ENCODE measurements at regions not wholly inside any gene's neighbourhood (a gene's known extent, or its start where the extent isn't known, plus 50 kb on each side); places are given as distances from the start of the nearest gene placed in this dataset.
A peak's percentile ranks its signal among the peaks of the same experiment; 100 is the strongest.
"Not testable (repeated sequence)": the region's sequence is repeated elsewhere in the genome, so short reads cannot be mapped to it uniquely, and the experiment has no call there.

- Histone ChIP-seq H3K27me3 (ENCODE audit: control insufficient read depth, insufficient read depth) (no peaks in the 10 kb centered on the region), H3K9me3 (ENCODE audit: control insufficient read depth, low read length) (no peaks in the 10 kb centered on the region), H3K4me1 (ENCODE audit: control insufficient read depth, insufficient read depth, low read length) (no peaks in the 10 kb centered on the region), H3K4me3 (ENCODE audit: low read length) (no peak overlapping the region), H3K27ac (ENCODE audit: low read length) (no peak overlapping the region)
- intact Hi-C loops (cut with DNase I), result no loop called here
- DNase-seq, result no peak
- whole genome bisulfite sequencing, result 82% methylated on average over 8 of the region's 8 CpGs
- no peak for ATAC-seq
Measured at GRCh38 chr9:96108691-96109380, 193.1 kb downstream of the HSD17B3 start.

DNA sequence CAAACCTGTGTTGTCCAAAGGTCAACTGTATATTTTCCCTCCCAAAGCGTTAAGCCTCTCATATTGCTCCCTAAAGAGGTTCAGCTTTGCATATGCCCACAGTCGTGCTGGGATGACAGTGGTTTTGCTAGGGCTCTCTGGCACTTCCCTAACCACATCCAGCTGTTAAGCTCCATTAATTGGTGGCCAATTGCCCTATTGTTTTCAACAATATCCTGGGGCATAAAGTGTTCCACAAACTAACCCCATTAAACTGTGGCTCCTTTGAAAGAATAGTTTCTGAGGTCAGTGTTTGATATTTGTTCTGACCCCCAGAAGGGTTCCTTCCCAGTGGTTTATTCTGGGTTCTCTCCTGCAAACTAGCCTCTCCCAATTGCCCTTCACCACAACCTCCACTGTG is 194.5 kb downstream of the HSD17B3 start:
- Histone ChIP-seq H3K27ac (ENCODE audit: low read length) (no peak overlapping the region), H3K27me3 (ENCODE audit: control insufficient read depth, insufficient read depth) (no peaks in the 10 kb centered on the region), H3K4me1 (ENCODE audit: control insufficient read depth, insufficient read depth, low read length) (no peaks in the 10 kb centered on the region), H3K9me3 (ENCODE audit: control insufficient read depth, low read length) (no peaks in the 10 kb centered on the region), H3K4me3 (ENCODE audit: low read length) (no peak overlapping the region)
- WGBS, result 69% methylated on average over 2 of the region's 2 CpGs
- DNase-seq (no peak), ATAC-seq (no peak)
- intact Hi-C loops (cut with DNase I), result no loop called here

GRCh38 chr9:96100385-96101300 is 201.3 kb downstream of the HSD17B3 start:
- H3K4me3 ChIP-seq (ENCODE audit: low read length), result no peak overlapping the region
- WGBS, result 58% methylated on average over 12 of the region's 12 CpGs
- intact Hi-C loops (cut with DNase I), result no loop called here
- H3K27ac ChIP-seq (ENCODE audit: low read length), result no peak overlapping the region
- H3K27me3 ChIP-seq (ENCODE audit: control insufficient read depth, insufficient read depth), result no peaks in the 10 kb centered on the region
- ATAC-seq (no peak), DNase-seq (peak in 2 of 3 donors; percentile 42 to 53)
- H3K4me1 ChIP-seq (ENCODE audit: control insufficient read depth, insufficient read depth, low read length), result no peaks in the 10 kb centered on the region
- H3K9me3 ChIP-seq (ENCODE audit: control insufficient read depth, low read length), result no peaks in the 10 kb centered on the region

GRCh38 chr9:96090630-96091029 is 211.3 kb downstream of the HSD17B3 start:
- ATAC-seq; H3K4me1 ChIP-seq (ENCODE audit: control insufficient read depth, insufficient read depth, low read length); H3K27ac ChIP-seq (ENCODE audit: low read length); intact Hi-C loops (cut with DNase I); DNase-seq; H3K9me3 ChIP-seq (ENCODE audit: control insufficient read depth, low read length); H3K4me3 ChIP-seq (ENCODE audit: low read length); H3K27me3 ChIP-seq (ENCODE audit: control insufficient read depth, insufficient read depth): not testable (repeated sequence)
- WGBS, result 78% methylated on average over 2 of the region's 2 CpGs

- intact Hi-C loops (cut with DNase I), result no loop called here
- peak in 1 of 2 donors; percentile 57 for ATAC-seq
- 85% methylated on average over 5 of the region's 5 CpGs for WGBS
- no peaks in the 10 kb centered on the region for H3K4me1 ChIP-seq (ENCODE audit: control insufficient read depth, insufficient read depth, low read length)
- no peak for DNase-seq
- no peak overlapping the region for H3K27ac ChIP-seq (ENCODE audit: low read length)
- no peak overlapping the region for H3K4me3 ChIP-seq (ENCODE audit: low read length)
- H3K9me3 ChIP-seq (ENCODE audit: control insufficient read depth, low read length), result no peaks in the 10 kb centered on the region
- no peaks in the 10 kb centered on the region for H3K27me3 ChIP-seq (ENCODE audit: control insufficient read depth, insufficient read depth)
Measured at GRCh38 chr9:96089452-96090085, 212.4 kb downstream of the HSD17B3 start.

DNA sequence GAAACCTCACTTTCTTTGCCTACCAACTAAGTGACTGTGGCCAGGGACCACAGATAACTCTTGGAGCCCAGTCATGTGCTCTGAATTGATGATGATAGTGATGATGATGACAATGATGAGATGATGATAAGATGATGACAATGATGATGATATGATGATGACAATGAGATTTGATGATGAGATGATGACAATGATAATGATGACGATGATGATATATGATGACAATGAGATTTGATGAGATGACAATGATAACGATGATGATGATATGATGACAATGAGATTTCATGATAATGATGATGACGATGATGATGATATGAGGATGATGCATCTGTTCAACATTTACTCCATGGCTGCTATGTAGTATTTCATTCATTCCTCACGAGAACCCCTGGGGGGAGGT is 213.0 kb downstream of the ERCC6L2 start:
- Histone ChIP-seq H3K4me3 (ENCODE audit: low read length) (no peak overlapping the region), H3K9me3 (ENCODE audit: control insufficient read depth, low read length) (no peaks in the 10 kb centered on the region), H3K4me1 (ENCODE audit: control insufficient read depth, insufficient read depth, low read length) (no peaks in the 10 kb centered on the region), H3K27ac (ENCODE audit: low read length) (no peak overlapping the region), H3K27me3 (ENCODE audit: control insufficient read depth, insufficient read depth) (no peaks in the 10 kb centered on the region)
- DNase-seq (no peak), ATAC-seq (no peak)
- WGBS, result 87% methylated on average over 4 of the region's 4 CpGs
- intact Hi-C loops (cut with DNase I), result no loop called here

- Histone ChIP-seq H3K27ac (ENCODE audit: low read length) (no peak overlapping the region), H3K9me3 (ENCODE audit: control insufficient read depth, low read length) (no peaks in the 10 kb centered on the region), H3K4me3 (ENCODE audit: low read length) (no peak overlapping the region), H3K27me3 (ENCODE audit: control insufficient read depth, insufficient read depth) (no peaks in the 10 kb centered on the region), H3K4me1 (ENCODE audit: control insufficient read depth, insufficient read depth, low read length) (no peaks in the 10 kb centered on the region)
- intact Hi-C loops (cut with DNase I), result no loop called here
- ATAC-seq (no peak), DNase-seq (no peak)
- WGBS, result 29% methylated on average over 10 of the region's 10 CpGs
Measured at GRCh38 chr9:96087669-96088299, 212.3 kb downstream of the ERCC6L2 start.

DNA sequence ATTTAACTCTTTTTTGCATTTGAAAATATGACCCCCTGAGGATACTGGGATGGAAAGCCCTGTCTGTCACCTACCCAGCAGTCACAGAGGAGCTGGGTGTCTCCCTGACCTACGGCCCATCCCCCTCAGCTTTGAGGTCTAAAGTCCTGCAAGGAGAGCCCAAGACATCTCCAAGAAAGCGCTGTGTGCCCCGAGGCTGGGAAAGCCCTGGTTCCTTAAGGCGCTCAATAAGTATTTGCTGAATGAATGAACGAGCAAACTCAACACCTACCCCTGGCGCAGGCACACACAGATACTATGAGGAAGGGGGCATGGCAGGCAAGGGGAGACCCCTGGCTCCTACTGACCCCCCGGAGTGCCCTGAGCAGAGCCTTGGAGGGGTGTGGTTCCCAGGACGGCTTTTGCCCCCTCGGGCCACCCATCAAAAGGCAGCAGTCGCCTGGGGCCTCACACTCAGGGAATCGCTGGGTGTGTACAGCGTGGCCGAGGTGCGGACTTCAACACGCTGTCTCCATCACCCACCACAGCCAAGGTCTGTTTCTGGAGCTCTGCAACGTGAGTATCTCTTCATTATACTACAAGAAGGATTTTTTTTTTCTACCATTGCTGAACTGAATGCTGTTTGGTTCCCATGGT is 211.6 kb downstream of the ERCC6L2 start:
- no peak for ATAC-seq
- no peak for DNase-seq
- Histone ChIP-seq H3K4me1 (ENCODE audit: control insufficient read depth, insufficient read depth, low read length) (no peaks in the 10 kb centered on the region), H3K27ac (ENCODE audit: low read length) (no peak overlapping the region), H3K27me3 (ENCODE audit: control insufficient read depth, insufficient read depth) (no peaks in the 10 kb centered on the region), H3K4me3 (ENCODE audit: low read length) (no peak overlapping the region), H3K9me3 (ENCODE audit: control insufficient read depth, low read length) (no peaks in the 10 kb centered on the region)
- WGBS, result 55% methylated on average over 16 of the region's 16 CpGs
- intact Hi-C loops (cut with DNase I), result no loop called here

DNA sequence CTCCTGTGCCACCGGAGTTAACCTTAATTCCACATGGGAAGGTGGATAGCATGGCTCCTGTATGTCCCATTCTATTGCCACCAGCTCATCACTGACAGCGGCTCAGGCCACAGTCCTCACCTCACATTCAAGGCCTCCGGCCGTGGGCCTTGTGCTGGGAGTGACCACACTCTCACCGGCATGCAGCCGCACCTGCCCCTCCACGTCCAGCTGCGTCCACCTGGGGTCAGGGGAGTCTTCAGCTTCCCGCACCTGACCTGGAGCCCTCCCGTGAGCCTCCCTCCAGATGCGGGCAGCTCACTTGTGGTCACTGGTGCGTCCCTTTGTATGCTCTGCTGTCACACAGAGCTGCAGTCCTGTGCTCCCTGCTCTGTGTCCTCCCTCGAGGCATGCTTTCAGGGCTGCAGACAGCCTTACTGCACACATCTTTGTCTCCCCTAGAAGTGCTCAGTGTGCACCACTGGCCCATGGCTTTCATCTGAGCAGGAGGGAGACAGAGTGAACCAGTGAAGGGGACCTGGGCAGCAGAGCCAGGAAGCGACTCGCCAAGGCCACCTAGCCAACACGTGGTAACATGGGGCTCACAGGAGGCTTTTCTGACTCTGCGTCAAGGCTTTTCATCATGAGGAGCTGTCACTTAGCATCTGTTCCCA is 210.1 kb downstream of the ERCC6L2 start:
- H3K9me3 ChIP-seq (ENCODE audit: control insufficient read depth, low read length), result no peaks in the 10 kb centered on the region
- 86% methylated on average over 17 of the region's 17 CpGs for WGBS
- H3K27ac ChIP-seq (ENCODE audit: low read length), result no peak overlapping the region
- intact Hi-C loops (cut with DNase I), result no loop called here
- H3K4me1 ChIP-seq (ENCODE audit: control insufficient read depth, insufficient read depth, low read length), result no peaks in the 10 kb centered on the region
- no peak for DNase-seq
- H3K27me3 ChIP-seq (ENCODE audit: control insufficient read depth, insufficient read depth), result no peaks in the 10 kb centered on the region
- no peak overlapping the region for H3K4me3 ChIP-seq (ENCODE audit: low read length)
- no peak for ATAC-seq

GRCh38 chr9:96084331-96084734 is 208.8 kb downstream of the ERCC6L2 start:
- WGBS, result 78% methylated on average over 4 of the region's 4 CpGs
- ATAC-seq, result no peak
- intact Hi-C loops (cut with DNase I), result no loop called here
- H3K27me3 ChIP-seq (ENCODE audit: control insufficient read depth, insufficient read depth), result no peaks in the 10 kb centered on the region
- no peak for DNase-seq
- H3K4me3 ChIP-seq (ENCODE audit: low read length), result no peak overlapping the region
- no peak overlapping the region for H3K27ac ChIP-seq (ENCODE audit: low read length)
- no peaks in the 10 kb centered on the region for H3K9me3 ChIP-seq (ENCODE audit: control insufficient read depth, low read length)
- H3K4me1 ChIP-seq (ENCODE audit: control insufficient read depth, insufficient read depth, low read length), result no peaks in the 10 kb centered on the region

Data from right cardiac atrium (tissue), 5 donors.